GM23248 (cell line): ENCODE measurements at regions not wholly inside any gene's neighbourhood (a gene's known extent, or its start where the extent isn't known, plus 50 kb on each side); places are given as distances from the start of the nearest gene placed in this dataset.

Experiments
- DNase-seq: peaks from one replicate; pipeline ENCODE4 v3.0.0-alpha.2; 2015
- H2AFZ ChIP-seq: fragments of 200-600 bp; sonication (generic); 2 replicates; pipeline ENCODE4 v1.6.1; 2016; ENCODE audit warnings: antibody characterized with exemption
- H3F3A ChIP-seq: fragments of 200-600 bp; sonication (generic); 2 replicates; pipeline ENCODE4 v1.6.1; 2016; ENCODE audit warnings: mild to moderate bottlenecking, antibody characterized with exemption, mixed run types; ENCODE audit not compliant: insufficient read depth
- H3K27ac ChIP-seq: fragments of 200-600 bp; sonication (generic); 2 replicates; pipeline ENCODE4 v1.5.1; 2016; ENCODE audit warnings: mild to moderate bottlenecking
- H3K27me3 ChIP-seq: fragments of 200-600 bp; sonication (generic); replicated peaks from 2 replicates; pipeline ENCODE4 v1.6.1; 2016; ENCODE audit warnings: mild to moderate bottlenecking; ENCODE audit not compliant: insufficient read depth
- H3K36me3 ChIP-seq: fragments of 200-600 bp; sonication (generic); 2 replicates; pipeline ENCODE4 v1.6.1; 2016; ENCODE audit warnings: low read depth, mild to moderate bottlenecking
- H3K4me1 ChIP-seq: fragments of 200-600 bp; sonication (generic); 2 replicates; pipeline ENCODE4 v1.6.1; 2016; ENCODE audit warnings: mild to moderate bottlenecking; ENCODE audit not compliant: insufficient read depth
- H3K4me2 ChIP-seq: fragments of 200-600 bp; sonication (generic); one replicate; pipeline ENCODE4 v1.6.1; 2016; ENCODE audit warnings: mild to moderate bottlenecking; ENCODE audit not compliant: unreplicated experiment
- H3K4me3 ChIP-seq: fragments of 200-600 bp; sonication (generic); 2 replicates; pipeline ENCODE4 v1.5.1; 2016; ENCODE audit warnings: mild to moderate bottlenecking
- H3K79me2 ChIP-seq: fragments of 200-600 bp; sonication (generic); 2 replicates; pipeline ENCODE4 v1.6.1; 2016; ENCODE audit warnings: mild to moderate bottlenecking; ENCODE audit not compliant: insufficient read depth
- H3K9ac ChIP-seq: fragments of 200-600 bp; sonication (generic); 2 replicates; pipeline ENCODE4 v1.6.1; 2016; ENCODE audit warnings: mild to moderate bottlenecking
- H3K9me2 ChIP-seq: fragments of 200-600 bp; sonication (generic); 2 replicates; pipeline ENCODE4 v1.6.1; 2016; ENCODE audit warnings: mixed run types, mild to moderate bottlenecking, moderate library complexity; ENCODE audit not compliant: insufficient read depth
- H3K9me3 ChIP-seq: fragments of 200-600 bp; sonication (generic); one replicate; pipeline ENCODE4 v1.6.1; 2017; ENCODE audit warnings: low read depth
- H4K20me1 ChIP-seq: fragments of 200-600 bp; sonication (generic); 2 replicates; pipeline ENCODE4 v1.6.0; 2016; ENCODE audit not compliant: insufficient read depth
- EZH2 ChIP-seq: fragments of 200-600 bp; sonication (generic); IDR thresholded peaks from 2 replicates; pipeline ENCODE4 v1.6.1; 2018; ENCODE audit warnings: antibody characterized with exemption, mild to moderate bottlenecking; ENCODE audit not compliant: insufficient read depth, poor library complexity, severe bottlenecking
- EZH2phosphoT487 ChIP-seq: fragments of 200-600 bp; sonication (generic); IDR thresholded peaks from 2 replicates; pipeline ENCODE4 v1.6.1; 2018; ENCODE audit warnings: antibody characterized with exemption, moderate library complexity, mild to moderate bottlenecking, low read depth; ENCODE audit not compliant: insufficient read depth
- WGBS, 2 experiments: methylation state at CpG; one replicate each; pipeline ENCODE4 v1.1.6; 2015 to 2017; ENCODE audit warnings: low lambda C conversion rate in 2 of 2, low coverage in 1 of 2; ENCODE audit errors: missing lambda C conversion rate in 2 of 2; 5-methylcytosine and 5-hydroxymethylcytosine counted together
- in situ Hi-C: fragments of 300-500 bp; cut with MboI; formaldehyde crosslinking; loops from 2 replicates; pipeline ENCODE4 v1.15.0; 2020

DNA sequence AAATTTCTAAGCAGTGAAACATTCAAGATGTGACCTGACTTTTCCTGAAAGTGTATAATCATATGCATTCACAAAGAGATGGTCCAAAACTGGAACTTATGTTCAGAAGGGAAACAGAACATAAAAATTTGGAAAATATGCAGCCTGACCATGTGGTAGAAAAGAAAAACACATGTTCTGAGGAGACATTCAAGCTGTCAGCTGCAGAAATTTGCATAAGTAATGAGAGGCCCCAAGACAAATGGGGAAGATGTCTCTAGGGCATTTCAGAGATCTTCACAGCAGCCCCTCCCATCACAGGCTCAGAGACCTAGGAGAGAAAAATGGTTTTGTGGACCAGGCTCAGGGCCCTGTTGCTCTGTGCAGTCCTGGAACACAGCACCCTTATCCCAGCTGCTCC is 123.8 kb downstream of the RPIA start:
- Histone ChIP-seq H2AFZ (no peak overlapping the region), H3K9ac (no peak overlapping the region), H3K9me3 (no peaks in the 10 kb centered on the region), H3F3A (no peaks in the 10 kb centered on the region), H3K9me2 (no peaks in the 10 kb centered on the region), H3K4me1 (no peaks in the 10 kb centered on the region), H4K20me1 (no peaks in the 10 kb centered on the region), H3K36me3 (no peaks in the 10 kb centered on the region), H3K27ac (no peak overlapping the region), H3K79me2 (no peaks in the 10 kb centered on the region), H3K4me2 (no peak overlapping the region), H3K27me3 (no peaks in the 10 kb centered on the region; the same call in 1 of the 2 replicates), H3K4me3 (no peak overlapping the region)
- DNase-seq: no peak
- in situ Hi-C loops: no loop called here
- TF ChIP-seq EZH2phosphoT487 (no peak), EZH2 (no peak)

DNA sequence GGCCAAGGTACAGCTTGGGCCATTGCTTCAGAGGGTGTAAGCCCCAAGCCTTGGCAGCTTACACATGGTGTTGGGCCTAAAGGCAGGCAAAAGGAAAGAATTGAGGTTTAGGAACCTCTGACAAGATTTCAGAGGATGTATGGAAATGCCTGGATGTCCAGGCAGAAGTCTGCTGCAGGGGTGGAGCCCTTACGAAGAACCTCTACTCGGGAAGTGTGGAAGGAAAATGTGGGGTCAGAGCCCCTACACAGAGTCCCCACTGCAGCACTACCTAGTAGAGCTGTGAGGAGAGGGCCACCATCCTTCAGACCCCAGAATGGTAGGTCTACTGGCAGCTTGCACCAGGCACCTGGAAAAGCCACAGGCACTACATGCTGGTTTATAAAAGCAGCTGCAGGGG is 124.2 kb downstream of the RPIA start:
- Histone ChIP-seq H3K9ac (no peak overlapping the region), H3F3A (no peaks in the 10 kb centered on the region), H3K79me2 (no peaks in the 10 kb centered on the region), H3K27ac (no peak overlapping the region), H3K4me1 (no peaks in the 10 kb centered on the region), H3K4me3 (no peak overlapping the region), H3K9me2 (no peaks in the 10 kb centered on the region), H3K36me3 (no peaks in the 10 kb centered on the region), H3K9me3 (no peaks in the 10 kb centered on the region), H3K27me3 (no peaks in the 10 kb centered on the region; the same call in 1 of the 2 replicates), H3K4me2 (no peak overlapping the region), H2AFZ (no peak overlapping the region), H4K20me1 (no peaks in the 10 kb centered on the region)
- 49% methylated on average over 2 of the region's 2 CpGs for WGBS, 2 experiments
- DNase-seq: no peak
- in situ Hi-C loops: no loop called here
- TF ChIP-seq EZH2 (no peak), EZH2phosphoT487 (no peak)

DNA sequence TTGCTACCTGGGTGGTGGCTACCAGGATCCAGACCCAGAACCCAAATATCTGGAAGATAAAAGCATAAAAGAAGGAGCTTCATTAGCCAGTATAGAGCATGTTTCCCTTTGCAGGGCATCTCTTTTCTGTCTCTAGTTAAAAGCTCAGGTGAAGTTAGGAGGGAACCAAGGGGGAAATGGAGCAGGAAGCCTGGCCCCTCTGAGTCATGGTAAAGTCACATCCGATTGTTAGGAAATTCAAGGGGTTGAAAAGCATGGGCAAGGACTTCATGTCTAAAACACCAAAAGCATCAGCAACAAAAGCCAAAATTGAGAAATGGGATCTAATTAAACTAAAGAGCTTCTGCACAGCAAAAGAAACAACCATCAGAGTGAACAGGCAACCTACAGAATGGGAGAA is 126.9 kb downstream of the RPIA start:
- Histone ChIP-seq H3K4me2 (no peak overlapping the region), H3K4me1 (no peaks in the 10 kb centered on the region)

DNA sequence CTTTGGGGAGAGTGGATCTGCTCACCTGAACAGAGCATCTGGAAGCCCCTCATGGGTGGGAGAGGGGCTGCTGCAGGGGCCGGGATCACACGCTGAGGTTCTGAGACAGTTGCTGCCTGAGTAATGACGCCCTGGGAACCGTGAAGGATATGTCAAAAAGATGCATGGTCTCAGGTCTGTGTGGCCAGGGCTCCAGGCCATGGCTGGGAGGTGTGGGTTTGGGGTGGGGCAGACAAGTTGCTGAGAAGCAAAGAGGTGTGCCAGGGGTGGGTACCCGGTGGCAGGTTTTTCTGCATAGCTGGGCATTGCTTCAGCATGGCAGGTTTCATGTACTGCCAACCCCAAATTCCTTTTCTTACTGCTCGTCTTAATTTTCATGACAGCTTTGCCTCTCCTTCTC is 133.5 kb downstream of the RPIA start:
- no peak overlapping the region for H3K4me2 ChIP-seq
- no peak for TF ChIP-seq EZH2
- TF ChIP-seq EZH2phosphoT487: no peak
- H3K4me3 ChIP-seq: no peak overlapping the region
- H3K9me3 ChIP-seq: no peaks in the 10 kb centered on the region
- H3K9me2 ChIP-seq: no peaks in the 10 kb centered on the region
- DNase-seq: no peak
- no peaks in the 10 kb centered on the region; the same call in 1 of the 2 replicates for H3K27me3 ChIP-seq
- no peak overlapping the region for H3K9ac ChIP-seq
- H3F3A ChIP-seq: no peaks in the 10 kb centered on the region
- no peaks in the 10 kb centered on the region for H3K36me3 ChIP-seq
- H3K27ac ChIP-seq: no peak overlapping the region
- in situ Hi-C loops: no loop called here
- no peaks in the 10 kb centered on the region for H4K20me1 ChIP-seq
- WGBS, 2 experiments: 12 to 21% methylated on average over 5 to 6 of the region's 6 CpGs
- no peaks in the 10 kb centered on the region for H3K79me2 ChIP-seq
- H3K4me1 ChIP-seq: no peaks in the 10 kb centered on the region
- no peak overlapping the region for H2AFZ ChIP-seq

More for the DNA sequence above, 126.9 kb downstream of the RPIA start:
- Histone ChIP-seq H3K9ac (no peak overlapping the region), H3K9me2 (no peaks in the 10 kb centered on the region), H3K79me2 (no peaks in the 10 kb centered on the region), H4K20me1 (no peaks in the 10 kb centered on the region), H3K4me3 (no peak overlapping the region), H2AFZ (no peak overlapping the region), H3K9me3 (no peaks in the 10 kb centered on the region), H3K36me3 (no peaks in the 10 kb centered on the region), H3K27ac (no peak overlapping the region), H3K27me3 (no peaks in the 10 kb centered on the region; the same call in 1 of the 2 replicates), H3F3A (no peaks in the 10 kb centered on the region)
- no peak for DNase-seq
- 11 to 12% methylated on average over 1 of the region's 1 CpG for WGBS, 2 experiments
- in situ Hi-C loops: no loop called here
- no peak for TF ChIP-seq EZH2phosphoT487
- no peak for TF ChIP-seq EZH2

DNA sequence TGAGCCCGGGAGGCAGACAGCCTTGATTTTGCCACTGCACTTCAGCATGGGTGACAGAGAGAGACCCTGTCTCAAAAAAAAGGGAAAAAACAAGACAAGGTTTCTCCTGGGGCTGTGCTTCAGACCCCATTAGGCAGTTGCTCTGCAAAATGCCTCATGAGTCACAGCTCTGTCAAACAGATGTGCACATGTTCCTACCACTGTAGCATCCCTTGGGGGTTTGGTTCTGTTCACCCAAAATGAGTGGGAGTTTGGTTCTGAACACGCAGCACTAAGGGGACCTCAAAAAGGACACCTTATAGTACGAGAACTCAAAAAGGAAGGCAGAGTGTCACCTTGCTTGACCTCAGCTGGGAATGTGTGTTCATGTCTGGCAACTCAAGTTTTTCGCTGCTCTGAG is 134.9 kb downstream of the RPIA start:
- Histone ChIP-seq H4K20me1 (no peaks in the 10 kb centered on the region), H3K27me3 (no peaks in the 10 kb centered on the region), H3K79me2 (no peaks in the 10 kb centered on the region), H3K4me1 (no peaks in the 10 kb centered on the region), H3K9me3 (no peaks in the 10 kb centered on the region), H3F3A (no peaks in the 10 kb centered on the region), H3K4me2 (no peak overlapping the region), H2AFZ (no peak overlapping the region), H3K4me3 (no peak overlapping the region), H3K9ac (no peak overlapping the region), H3K27ac (no peak overlapping the region), H3K9me2 (no peaks in the 10 kb centered on the region), H3K36me3 (no peaks in the 10 kb centered on the region)
- in situ Hi-C loops: no loop called here
- TF ChIP-seq EZH2 (no peak), EZH2phosphoT487 (no peak)
- DNase-seq: no peak
- 19 to 22% methylated on average over 4 of the region's 4 CpGs for WGBS, 2 experiments
